HG03342 (cell line): ENCODE measurements at regions not wholly inside any gene's neighbourhood (a gene's known extent, or its start where the extent isn't known, plus 50 kb on each side); places are given as distances from the start of the nearest gene placed in this dataset.

Experiments used
- ATAC-seq: cut with Tn5 transposase; IDR thresholded peaks from one replicate; pipeline ENCODE4 v1.9.1; 2021; ENCODE audit warnings: mild to moderate bottlenecking, moderate library complexity; ENCODE audit not compliant: unreplicated experiment

GRCh38 chr2:16508490-16508851, 157.2 kb downstream of the CYRIA start:
- no peak for ATAC-seq

GRCh38 chr2:16507655-16508489, 157.8 kb downstream of the CYRIA start:
- ATAC-seq = no peak

GRCh38 chr2:16506366-16506765, 159.3 kb downstream of the CYRIA start:
- no peak for ATAC-seq

- ATAC-seq = no peak
These were observed 168.9 kb downstream of the CYRIA start for GRCh38 chr2:16496426-16497388.

GRCh38 chr2:16495509-16496208, 170.0 kb downstream of the CYRIA start:
- no peak for ATAC-seq

- no peak for ATAC-seq
These were observed 170.7 kb downstream of the CYRIA start for GRCh38 chr2:16494836-16495508.

GRCh38 chr2:16493788-16494187, 171.8 kb downstream of the CYRIA start:
- no peak for ATAC-seq

- no peak for ATAC-seq
These were observed 177.9 kb downstream of the CYRIA start for GRCh38 chr2:16487686-16488085.

- ATAC-seq = no peak
These were observed 180.4 kb downstream of the CYRIA start for GRCh38 chr2:16485251-16485650.

GRCh38 chr2:16482460-16482859, 183.2 kb downstream of the CYRIA start:
- ATAC-seq = no peak

GRCh38 chr2:16481351-16481750, 184.3 kb downstream of the CYRIA start:
- no peak for ATAC-seq

- no peak for ATAC-seq
These were observed 185.9 kb downstream of the CYRIA start for GRCh38 chr2:16479721-16480120.

- no peak for ATAC-seq
These were observed 187.0 kb downstream of the CYRIA start for GRCh38 chr2:16478434-16479210.

GRCh38 chr2:16477648-16478047, 188.0 kb downstream of the CYRIA start:
- no peak for ATAC-seq

- ATAC-seq = no peak
These were observed 188.8 kb downstream of the CYRIA start for GRCh38 chr2:16476866-16477265.

GRCh38 chr2:16475986-16476567, 189.6 kb downstream of the CYRIA start:
- no peak for ATAC-seq

- no peak for ATAC-seq
These were observed 190.0 kb downstream of the CYRIA start for GRCh38 chr2:16475586-16475985.

- no peak for ATAC-seq
These were observed 192.1 kb downstream of the CYRIA start for GRCh38 chr2:16473575-16473974.

- no peak for ATAC-seq
These were observed 194.6 kb downstream of the CYRIA start for GRCh38 chr2:16470936-16471490.
